Neuron (in vitro differentiated cells): ENCODE measurements at regions not wholly inside any gene's neighbourhood (a gene's known extent, or its start where the extent isn't known, plus 50 kb on each side); places are given as distances from the start of the nearest gene placed in this dataset.

Experiments used
- H2AFZ ChIP-seq: one replicate; pipeline ENCODE4 v1.6.1; 2013; ENCODE audit warnings: low read depth, mild to moderate bottlenecking, inconsistent platforms, low read length, moderate library complexity
- H3K27me3 ChIP-seq: one replicate; pipeline ENCODE4 v1.6.1; 2013; ENCODE audit warnings: low read length; ENCODE audit not compliant: insufficient read depth
- H3K36me3 ChIP-seq: one replicate; pipeline ENCODE4 v1.6.1; 2013; ENCODE audit warnings: low read length; ENCODE audit not compliant: insufficient read depth
- H3K4me1 ChIP-seq: one replicate; pipeline ENCODE4 v1.6.1; 2013; ENCODE audit warnings: low read length; ENCODE audit not compliant: insufficient read depth
- H3K4me3 ChIP-seq: 2 replicates; pipeline ENCODE4 v1.5.1; 2013; ENCODE audit warnings: mild to moderate bottlenecking, low read length, moderate library complexity
- H3K9me3 ChIP-seq: one replicate; pipeline ENCODE4 v1.6.1; 2013; ENCODE audit warnings: low read length

- Histone ChIP-seq H3K9me3 (no peaks in the 10 kb centered on the region), H3K27me3 (peaks cover 2% of the 10 kb centered on the region), H3K36me3 (no peaks in the 10 kb centered on the region), H2AFZ (no peak overlapping the region), H3K4me1 (no peaks in the 10 kb centered on the region), H3K4me3 (no peak overlapping the region)
These were observed 69.7 kb upstream of the INCENP start for GRCh38 chr11:62054081-62054480.

- Histone ChIP-seq H3K9me3 (no peaks in the 10 kb centered on the region), H3K4me1 (no peaks in the 10 kb centered on the region), H3K36me3 (no peaks in the 10 kb centered on the region), H3K4me3 (no peak overlapping the region), H3K27me3 (peaks cover 2% of the 10 kb centered on the region), H2AFZ (no peak overlapping the region)
These were observed 73.1 kb upstream of the INCENP start for GRCh38 chr11:62050716-62051115.

GRCh38 chr11:62048100-62048499 is 75.7 kb upstream of the INCENP start:
- H3K36me3 ChIP-seq: no peaks in the 10 kb centered on the region
- no peak overlapping the region for H3K4me3 ChIP-seq
- no peaks in the 10 kb centered on the region for H3K4me1 ChIP-seq
- H3K9me3 ChIP-seq: no peaks in the 10 kb centered on the region
- no peak overlapping the region for H2AFZ ChIP-seq
- H3K27me3 ChIP-seq: peaks cover 2% of the 10 kb centered on the region

DNA sequence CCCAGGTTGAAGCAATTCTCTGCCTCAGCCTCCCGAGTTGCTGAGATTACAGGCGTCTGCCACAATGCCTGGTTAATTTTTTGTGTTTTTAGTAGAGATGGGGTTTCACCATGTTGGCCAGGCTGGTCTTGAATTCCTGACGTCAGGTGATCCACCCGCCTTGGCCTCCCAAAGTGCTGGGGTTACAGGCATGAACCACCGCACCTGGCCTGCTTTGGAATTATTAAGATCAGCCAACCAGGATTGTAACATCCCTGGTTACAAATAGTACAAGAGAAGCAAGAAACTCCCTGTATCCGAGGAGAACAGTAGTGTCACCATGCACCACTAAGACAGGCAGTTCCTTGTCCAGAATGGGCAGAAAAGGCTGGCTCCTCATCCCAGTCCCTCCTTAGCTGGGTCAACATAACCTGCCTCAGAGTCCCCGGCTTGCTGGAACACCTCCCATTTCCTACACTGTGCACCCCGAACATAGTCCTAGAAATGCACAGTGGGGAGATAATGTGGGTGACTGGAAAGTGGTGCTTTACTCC is 77.2 kb upstream of the INCENP start:
- H3K4me3 ChIP-seq: no peak overlapping the region
- H3K36me3 ChIP-seq: no peaks in the 10 kb centered on the region
- H3K4me1 ChIP-seq: no peaks in the 10 kb centered on the region
- H2AFZ ChIP-seq: no peak overlapping the region
- H3K9me3 ChIP-seq: no peaks in the 10 kb centered on the region
- peaks cover 2% of the 10 kb centered on the region for H3K27me3 ChIP-seq

DNA sequence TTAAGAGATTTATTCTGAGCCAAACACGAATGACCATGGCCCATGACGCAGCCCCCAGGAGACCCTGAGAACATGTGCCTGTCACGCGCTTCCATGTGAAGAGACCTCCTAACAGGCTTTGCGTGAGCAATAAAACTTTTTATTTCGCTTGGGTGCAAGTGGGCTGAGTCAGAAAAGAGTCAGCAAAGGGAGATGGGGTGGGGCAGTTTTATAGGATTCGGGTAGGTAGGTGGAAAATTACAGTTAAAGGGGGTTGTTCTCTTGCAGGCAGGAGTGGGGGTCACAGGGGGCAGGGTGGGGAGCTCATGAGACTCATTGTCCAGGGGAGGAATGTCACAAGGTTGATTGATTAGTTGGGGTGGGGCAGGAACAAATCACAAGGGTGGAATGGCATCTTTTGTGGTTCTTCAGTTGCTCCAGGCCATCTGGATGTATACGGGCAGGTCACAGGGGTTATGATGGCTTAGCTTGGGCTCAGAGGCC is 77.2 kb upstream of the FTH1 start:
- Histone ChIP-seq H2AFZ (no peak overlapping the region), H3K27me3 (peaks cover 2% of the 10 kb centered on the region), H3K4me3 (no peak overlapping the region), H3K4me1 (no peaks in the 10 kb centered on the region), H3K9me3 (no peaks in the 10 kb centered on the region), H3K36me3 (no peaks in the 10 kb centered on the region)

GRCh38 chr11:62035293-62035692 is 67.9 kb upstream of the FTH1 start:
- peaks cover 6% of the 10 kb centered on the region for H3K9me3 ChIP-seq
- peaks cover 1% of the 10 kb centered on the region for H3K4me1 ChIP-seq
- no peak overlapping the region for H2AFZ ChIP-seq
- H3K4me3 ChIP-seq: no peak overlapping the region
- no peaks in the 10 kb centered on the region for H3K27me3 ChIP-seq
- H3K36me3 ChIP-seq: no peaks in the 10 kb centered on the region

DNA sequence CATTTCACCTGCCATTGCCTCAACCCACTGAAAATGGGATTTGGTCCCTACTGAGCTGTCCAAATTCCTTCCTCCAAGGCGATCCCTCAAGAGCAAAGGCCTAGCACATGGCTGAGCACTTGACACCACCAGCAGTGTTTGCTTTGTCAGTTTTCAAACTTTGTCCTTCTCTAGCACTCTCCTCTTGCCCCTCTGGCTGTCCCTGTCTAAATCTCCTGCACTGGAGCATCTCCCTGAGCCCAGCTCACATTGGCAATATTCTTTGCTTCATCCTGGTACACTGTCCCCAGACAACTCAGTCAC is 66.6 kb upstream of the FTH1 start:
- Histone ChIP-seq H3K36me3 (no peaks in the 10 kb centered on the region), H3K4me1 (peaks cover 4% of the 10 kb centered on the region), H2AFZ (no peak overlapping the region), H3K27me3 (no peaks in the 10 kb centered on the region), H3K9me3 (peaks cover 6% of the 10 kb centered on the region), H3K4me3 (no peak overlapping the region)

DNA sequence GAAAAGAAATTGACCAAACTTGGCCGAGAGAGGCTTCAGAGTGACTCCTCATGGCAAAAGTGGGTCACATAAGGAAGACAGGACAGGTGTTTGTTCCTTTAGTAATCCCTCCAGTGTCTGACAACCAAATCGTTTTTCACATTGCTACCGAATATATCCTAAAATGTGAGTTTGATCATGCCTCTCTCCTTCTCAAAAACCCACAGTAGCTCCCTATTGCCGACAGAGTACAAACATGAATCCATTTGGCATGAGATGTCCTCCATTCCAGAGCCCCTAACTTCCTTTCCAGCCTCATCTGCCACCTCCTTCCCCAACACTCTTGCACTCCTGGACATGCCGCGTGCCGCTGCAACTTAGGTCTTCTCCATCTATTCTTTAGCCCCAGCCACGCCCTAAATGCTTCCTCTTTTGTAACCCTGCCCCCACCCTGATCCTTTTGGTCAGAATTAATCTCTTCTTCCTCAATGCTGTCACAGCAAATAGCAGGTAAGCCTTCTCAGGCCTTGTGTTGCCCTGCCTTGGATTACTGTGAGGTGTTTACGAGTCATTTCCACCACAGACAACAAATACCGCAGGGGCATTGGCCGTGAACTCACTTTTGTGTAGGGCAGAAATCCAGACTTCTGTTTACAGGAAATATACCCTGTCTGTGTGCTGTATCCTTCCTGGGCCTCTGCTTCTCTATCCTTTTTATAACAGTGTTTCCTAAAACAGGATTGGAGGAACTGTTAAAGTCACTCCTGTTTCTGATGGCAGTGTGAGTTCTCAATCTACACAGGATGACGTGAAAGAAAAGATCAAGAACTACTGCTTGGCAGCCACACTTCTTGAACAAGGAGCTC is 66.0 kb upstream of the FTH1 start:
- H2AFZ ChIP-seq: no peak overlapping the region
- H3K27me3 ChIP-seq: no peaks in the 10 kb centered on the region
- H3K9me3 ChIP-seq: peaks cover 6% of the 10 kb centered on the region
- H3K36me3 ChIP-seq: no peaks in the 10 kb centered on the region
- H3K4me3 ChIP-seq: no peak overlapping the region
- peaks cover 4% of the 10 kb centered on the region for H3K4me1 ChIP-seq

GRCh38 chr11:62030071-62030684 is 62.7 kb upstream of the FTH1 start:
- Histone ChIP-seq H2AFZ (no peak overlapping the region), H3K4me1 (peaks cover 4% of the 10 kb centered on the region), H3K9me3 (peaks cover 16% of the 10 kb centered on the region), H3K27me3 (peaks cover 2% of the 10 kb centered on the region), H3K4me3 (no peak overlapping the region), H3K36me3 (no peaks in the 10 kb centered on the region)

GRCh38 chr11:62026739-62027370 is 59.4 kb upstream of the FTH1 start:
- H2AFZ ChIP-seq: no peak overlapping the region
- peaks cover 10% of the 10 kb centered on the region for H3K9me3 ChIP-seq
- H3K4me3 ChIP-seq: no peak overlapping the region
- H3K27me3 ChIP-seq: peaks cover 2% of the 10 kb centered on the region
- H3K4me1 ChIP-seq: peaks cover 4% of the 10 kb centered on the region
- H3K36me3 ChIP-seq: no peaks in the 10 kb centered on the region

GRCh38 chr11:62025487-62026105 is 58.2 kb upstream of the FTH1 start:
- peaks cover 4% of the 10 kb centered on the region for H3K4me1 ChIP-seq
- H3K4me3 ChIP-seq: no peak overlapping the region
- H3K27me3 ChIP-seq: peaks cover 2% of the 10 kb centered on the region
- no peak overlapping the region for H2AFZ ChIP-seq
- no peaks in the 10 kb centered on the region for H3K36me3 ChIP-seq
- H3K9me3 ChIP-seq: peaks cover 12% of the 10 kb centered on the region

- Histone ChIP-seq H3K9me3 (peaks cover 12% of the 10 kb centered on the region), H2AFZ (no peak overlapping the region), H3K4me3 (no peak overlapping the region), H3K36me3 (no peaks in the 10 kb centered on the region), H3K4me1 (no peaks in the 10 kb centered on the region), H3K27me3 (peaks cover 2% of the 10 kb centered on the region)
These were observed 57.6 kb upstream of the FTH1 start for GRCh38 chr11:62024936-62025486.
